K562 (cell line): ENCODE measurements at regions not wholly inside any gene's neighbourhood (a gene's known extent, or its start where the extent isn't known, plus 50 kb on each side); places are given as distances from the start of the nearest gene placed in this dataset.

Experiments used
- CSDE1 ChIP-seq, 2 experiments: fragments of 450-650 bp; IDR thresholded peaks; 2 replicates each; pipeline ENCODE4 v1.6.1; 2016; ENCODE audit warnings: mild to moderate bottlenecking in 1 of 2
- CXXC5 ChIP-seq: fragments of 250-450 bp; sonication (Bioruptor Pico); IDR thresholded peaks from 2 replicates; pipeline ENCODE4 v1.8.0; 2022; ENCODE audit warnings: inconsistent platforms, mild to moderate bottlenecking, moderate library complexity
- GTF2E2 ChIP-seq: fragments of 200-800 bp; sonication (Bioruptor generic); IDR thresholded peaks from 2 replicates; pipeline ENCODE4 v1.6.1; 2016; ENCODE audit warnings: missing genetic modification characterization, missing compliant biosample characterization
- KLF1 ChIP-seq: fragments of 450-650 bp; IDR thresholded peaks from 2 replicates; pipeline ENCODE4 v1.6.1; 2016; ENCODE audit warnings: missing genetic modification characterization, missing compliant biosample characterization
- MCM5 ChIP-seq: fragments of 450-650 bp; IDR thresholded peaks from 2 replicates; pipeline ENCODE4 v1.6.1; 2016; ENCODE audit warnings: low read depth
- OTX1 ChIP-seq: fragments of 450-650 bp; formaldehyde crosslinking; IDR thresholded peaks from 2 replicates; pipeline ENCODE4 v1.4.0; 2022; ENCODE audit warnings: mild to moderate bottlenecking
- PCBP1 ChIP-seq: fragments of 200-400 bp; formaldehyde crosslinking; IDR thresholded peaks from 2 replicates; pipeline ENCODE4 v1.6.1; 2018; ENCODE audit warnings: mild to moderate bottlenecking, low read depth, low read length; ENCODE audit not compliant: poor library complexity, severe bottlenecking
- PHF20 ChIP-seq: fragments of 450-650 bp; IDR thresholded peaks from 2 replicates; pipeline ENCODE4 v1.6.1; 2018; ENCODE audit not compliant: partially characterized antibody
- POU5F1 ChIP-seq: fragments of 150-350 bp; IDR thresholded peaks from 2 replicates; pipeline ENCODE4 v1.6.1; 2014; ENCODE audit warnings: borderline replicate concordance, low read length, low read depth, mild to moderate bottlenecking; ENCODE audit not compliant: partially characterized antibody
- TBP ChIP-seq: optimal IDR thresholded peaks from 2 replicates; pipeline ENCODE3; 2011; ENCODE audit warnings: low read depth, low read length, improper control_type of control experiment
- ZC3H4 ChIP-seq: sonication (generic); formaldehyde crosslinking; IDR thresholded peaks from 2 replicates; pipeline ENCODE4 v1.9.0; 2021; ENCODE audit warnings: missing genetic modification reagents, borderline replicate concordance
- ZFP1 ChIP-seq: fragments of 450-650 bp; formaldehyde crosslinking; IDR thresholded peaks from 2 replicates; pipeline ENCODE4 v1.4.0; 2020; ENCODE audit warnings: mild to moderate bottlenecking, mixed read lengths
- ZNF57 ChIP-seq: fragments of 450-650 bp; formaldehyde crosslinking; IDR thresholded peaks from 2 replicates; pipeline ENCODE4 v1.4.0; 2020; ENCODE audit warnings: mild to moderate bottlenecking, moderate library complexity
- ZNF644 ChIP-seq: fragments of 200-800 bp; sonication (Bioruptor generic); IDR thresholded peaks from 2 replicates; pipeline ENCODE4 v1.6.1; 2016; ENCODE audit warnings: low read depth, missing genetic modification characterization, missing compliant biosample characterization
- ZNF695 ChIP-seq: fragments of 450-650 bp; formaldehyde crosslinking; IDR thresholded peaks from 2 replicates; pipeline ENCODE4 v1.4.0; 2020; ENCODE audit warnings: mild to moderate bottlenecking, moderate library complexity
- TF ChIP-seq, protein P1 (sequence below): IDR thresholded peaks from 2 replicates; pipeline ENCODE4 v1.6.1; 2016; ENCODE audit warnings: missing genetic modification characterization, missing compliant biosample characterization
- TF ChIP-seq, protein P2 (sequence below): fragments of 250-450 bp; sonication (Bioruptor Pico); IDR thresholded peaks from 2 replicates; pipeline ENCODE4 v1.5.0; 2020; ENCODE audit warnings: mild to moderate bottlenecking
- TF ChIP-seq, protein P3 (sequence below): fragments of 250-450 bp; sonication (Bioruptor Pico); IDR thresholded peaks from 2 replicates; pipeline ENCODE4 v1.8.0; 2021; ENCODE audit warnings: moderate library complexity, mild to moderate bottlenecking, inconsistent platforms
- TF ChIP-seq, protein P4 (sequence below), 2 experiments: fragments of 250-450 bp in 1 of 2; fragments of 450-650 bp in 1 of 2; sonication (Bioruptor Pico) in 1 of 2; IDR thresholded peaks; 2 replicates each; pipeline versions ENCODE4 v1.6.1 to v1.8.0; 2016 to 2021; ENCODE audit warnings: mild to moderate bottlenecking in 2 of 2, moderate library complexity in 2 of 2, missing compliant biosample characterization in 1 of 2, missing genetic modification characterization in 1 of 2
- TF ChIP-seq, protein P5 (sequence below): fragments of 450-650 bp; IDR thresholded peaks from 2 replicates; pipeline ENCODE4 v1.6.1; 2017; ENCODE audit warnings: antibody characterized with exemption

DNA sequence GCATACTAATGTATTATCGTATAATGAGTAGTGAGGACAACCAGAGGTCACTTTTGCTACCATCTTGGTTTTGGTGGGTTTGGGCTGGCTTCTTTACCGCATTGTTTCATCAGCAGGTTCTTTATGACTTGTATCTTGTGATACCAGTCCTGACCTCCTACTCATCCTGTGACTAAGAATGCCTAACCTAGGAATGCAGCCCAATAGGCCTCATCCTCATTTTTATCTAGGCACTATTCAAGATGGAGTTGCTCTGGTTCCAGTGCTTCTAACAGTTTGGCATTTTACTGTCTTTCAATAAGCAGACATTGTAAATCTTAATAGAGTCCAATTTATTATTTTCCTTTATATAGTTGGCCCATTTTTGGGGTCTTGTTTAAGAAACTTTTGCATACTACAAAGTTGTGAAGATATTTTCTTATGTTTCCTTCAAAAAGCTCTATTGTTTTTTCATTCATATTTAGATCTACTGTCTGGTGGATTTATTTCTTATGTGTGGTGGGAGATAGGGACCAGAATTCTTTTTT is 60.8 kb upstream of the RNU6-1 start (continued):
- TF ChIP-seq, protein P1, sequence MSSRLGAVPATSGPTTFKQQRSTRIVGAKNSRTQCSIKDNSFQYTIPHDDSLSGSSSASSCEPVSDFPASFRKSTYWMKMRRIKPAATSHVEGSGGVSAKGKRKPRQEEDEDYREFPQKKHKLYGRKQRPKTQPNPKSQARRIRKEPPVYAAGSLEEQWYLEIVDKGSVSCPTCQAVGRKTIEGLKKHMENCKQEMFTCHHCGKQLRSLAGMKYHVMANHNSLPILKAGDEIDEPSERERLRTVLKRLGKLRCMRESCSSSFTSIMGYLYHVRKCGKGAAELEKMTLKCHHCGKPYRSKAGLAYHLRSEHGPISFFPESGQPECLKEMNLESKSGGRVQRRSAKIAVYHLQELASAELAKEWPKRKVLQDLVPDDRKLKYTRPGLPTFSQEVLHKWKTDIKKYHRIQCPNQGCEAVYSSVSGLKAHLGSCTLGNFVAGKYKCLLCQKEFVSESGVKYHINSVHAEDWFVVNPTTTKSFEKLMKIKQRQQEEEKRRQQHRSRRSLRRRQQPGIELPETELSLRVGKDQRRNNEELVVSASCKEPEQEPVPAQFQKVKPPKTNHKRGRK (tag): no peak
- TF ChIP-seq, protein P2, sequence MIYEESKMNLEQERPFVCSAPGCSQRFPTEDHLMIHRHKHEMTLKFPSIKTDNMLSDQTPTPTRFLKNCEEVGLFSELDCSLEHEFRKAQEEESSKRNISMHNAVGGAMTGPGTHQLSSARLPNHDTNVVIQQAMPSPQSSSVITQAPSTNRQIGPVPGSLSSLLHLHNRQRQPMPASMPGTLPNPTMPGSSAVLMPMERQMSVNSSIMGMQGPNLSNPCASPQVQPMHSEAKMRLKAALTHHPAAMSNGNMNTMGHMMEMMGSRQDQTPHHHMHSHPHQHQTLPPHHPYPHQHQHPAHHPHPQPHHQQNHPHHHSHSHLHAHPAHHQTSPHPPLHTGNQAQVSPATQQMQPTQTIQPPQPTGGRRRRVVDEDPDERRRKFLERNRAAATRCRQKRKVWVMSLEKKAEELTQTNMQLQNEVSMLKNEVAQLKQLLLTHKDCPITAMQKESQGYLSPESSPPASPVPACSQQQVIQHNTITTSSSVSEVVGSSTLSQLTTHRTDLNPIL (CRISPR knock-in tag): peak; percentile 93
- peak; percentile 54; the same call in 1 of the 2 replicates for TF ChIP-seq KLF1 (tag)
- no peak for TF ChIP-seq CSDE1 (IDR thresholded peaks at IDR 0.05)
- TF ChIP-seq ZNF57 (CRISPR knock-in tag): peak; percentile 80; the same call in 1 of the 2 replicates
- TF ChIP-seq MCM5: no peak
- TF ChIP-seq, protein P3, sequence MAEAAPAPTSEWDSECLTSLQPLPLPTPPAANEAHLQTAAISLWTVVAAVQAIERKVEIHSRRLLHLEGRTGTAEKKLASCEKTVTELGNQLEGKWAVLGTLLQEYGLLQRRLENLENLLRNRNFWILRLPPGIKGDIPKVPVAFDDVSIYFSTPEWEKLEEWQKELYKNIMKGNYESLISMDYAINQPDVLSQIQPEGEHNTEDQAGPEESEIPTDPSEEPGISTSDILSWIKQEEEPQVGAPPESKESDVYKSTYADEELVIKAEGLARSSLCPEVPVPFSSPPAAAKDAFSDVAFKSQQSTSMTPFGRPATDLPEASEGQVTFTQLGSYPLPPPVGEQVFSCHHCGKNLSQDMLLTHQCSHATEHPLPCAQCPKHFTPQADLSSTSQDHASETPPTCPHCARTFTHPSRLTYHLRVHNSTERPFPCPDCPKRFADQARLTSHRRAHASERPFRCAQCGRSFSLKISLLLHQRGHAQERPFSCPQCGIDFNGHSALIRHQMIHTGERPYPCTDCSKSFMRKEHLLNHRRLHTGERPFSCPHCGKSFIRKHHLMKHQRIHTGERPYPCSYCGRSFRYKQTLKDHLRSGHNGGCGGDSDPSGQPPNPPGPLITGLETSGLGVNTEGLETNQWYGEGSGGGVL (CRISPR knock-in tag): peak; percentile 89
- peak; percentile 97 for TF ChIP-seq CXXC5 (CRISPR knock-in tag)
- no peak for TF ChIP-seq TBP
- TF ChIP-seq PCBP1: no peak
- peak; percentile 97 for TF ChIP-seq ZNF644 (tag)
- TF ChIP-seq PHF20: no peak
- TF ChIP-seq, protein P4, sequence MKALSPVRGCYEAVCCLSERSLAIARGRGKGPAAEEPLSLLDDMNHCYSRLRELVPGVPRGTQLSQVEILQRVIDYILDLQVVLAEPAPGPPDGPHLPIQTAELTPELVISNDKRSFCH (CRISPR knock-in tag; IDR thresholded peaks at IDR 0.05): peak; percentile 87
- TF ChIP-seq, protein P4 (tag; IDR thresholded peaks at IDR 0.05): peak; percentile 92
- TF ChIP-seq ZFP1 (CRISPR knock-in tag): peak; percentile 57; the same call in 1 of the 2 replicates
- TF ChIP-seq GTF2E2 (tag): peak; percentile 62; the same call in 1 of the 2 replicates
- TF ChIP-seq ZC3H4: no peak
- TF ChIP-seq POU5F1: no peak
- 0 out of 2 replicates have a peak, but pooled peaks have one; percentile 18 for TF ChIP-seq ZNF695 (CRISPR knock-in tag)
- TF ChIP-seq, protein P5, sequence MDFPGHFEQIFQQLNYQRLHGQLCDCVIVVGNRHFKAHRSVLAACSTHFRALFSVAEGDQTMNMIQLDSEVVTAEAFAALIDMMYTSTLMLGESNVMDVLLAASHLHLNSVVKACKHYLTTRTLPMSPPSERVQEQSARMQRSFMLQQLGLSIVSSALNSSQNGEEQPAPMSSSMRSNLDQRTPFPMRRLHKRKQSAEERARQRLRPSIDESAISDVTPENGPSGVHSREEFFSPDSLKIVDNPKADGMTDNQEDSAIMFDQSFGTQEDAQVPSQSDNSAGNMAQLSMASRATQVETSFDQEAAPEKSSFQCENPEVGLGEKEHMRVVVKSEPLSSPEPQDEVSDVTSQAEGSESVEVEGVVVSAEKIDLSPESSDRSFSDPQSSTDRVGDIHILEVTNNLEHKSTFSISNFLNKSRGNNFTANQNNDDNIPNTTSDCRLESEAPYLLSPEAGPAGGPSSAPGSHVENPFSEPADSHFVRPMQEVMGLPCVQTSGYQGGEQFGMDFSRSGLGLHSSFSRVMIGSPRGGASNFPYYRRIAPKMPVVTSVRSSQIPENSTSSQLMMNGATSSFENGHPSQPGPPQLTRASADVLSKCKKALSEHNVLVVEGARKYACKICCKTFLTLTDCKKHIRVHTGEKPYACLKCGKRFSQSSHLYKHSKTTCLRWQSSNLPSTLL: no peak
- peak; percentile 77; the same call in 1 of the 2 replicates for TF ChIP-seq OTX1 (CRISPR knock-in tag)
